ENCODE measurements at regions not wholly inside any gene's neighbourhood (a gene's known extent, or its start where the extent isn't known, plus 50 kb on each side); places are given as distances from the start of the nearest gene placed in this dataset.

GRCh38 chr3:181771120-181771519 lies 59.4 kb downstream of the SOX2 start:
- H3K9ac ChIP-seq (ENCODE audit: low read depth in 1 of 2, low read length in 2 of 2), result no peak overlapping the region
- 65% methylated on average over 3 of the region's 3 CpGs for WGBS
- H3K9me3 ChIP-seq (ENCODE audit: control insufficient read depth in 4 of 4, low read length in 3 of 4), result no peaks in the 10 kb centered on the region
- no peak for DNase-seq (ENCODE audit: low spot score)
- H3K36me3 ChIP-seq (ENCODE audit: control insufficient read depth in 4 of 4, insufficient read depth in 3 of 4, low read depth in 1 of 4, low read length in 3 of 4), result no peaks in the 10 kb centered on the region
- TF ChIP-seq NR2F2 (IDR thresholded peaks at IDR 0.05) (no peak), REST (IDR thresholded peaks at IDR 0.05) (no peak), YY1 (IDR thresholded peaks at IDR 0.05) (no peak), MAX (IDR thresholded peaks at IDR 0.05) (no peak), HNF4A (conservative IDR thresholded peaks at IDR 0.05) (no peak), SP1 (IDR thresholded peaks at IDR 0.05) (no peak), GABPA (IDR thresholded peaks at IDR 0.05 in 1 of 2, conservative IDR thresholded peaks at IDR 0.05 in 1 of 2) (no peak), RXRA (IDR thresholded peaks at IDR 0.05) (no peak), HNF4G (IDR thresholded peaks at IDR 0.05) (no peak), ATF3 (IDR thresholded peaks at IDR 0.05) (no peak), RAD21 (IDR thresholded peaks at IDR 0.05) (no peak)
- H3K27me3 ChIP-seq (ENCODE audit: control insufficient read depth in 4 of 4, insufficient read depth in 4 of 4, low read length in 3 of 4), result no peaks in the 10 kb centered on the region
- no peak overlapping the region for H3K4me3 ChIP-seq (ENCODE audit: low read depth in 1 of 3, low read length in 3 of 3)
- H3K27ac ChIP-seq (ENCODE audit: low read depth in 1 of 2, low read length in 2 of 2), result no peak overlapping the region
- no peaks in the 10 kb centered on the region for H3K4me1 ChIP-seq (ENCODE audit: control insufficient read depth in 4 of 4, insufficient read depth in 4 of 4, low read length in 3 of 4)

GRCh38 chr3:181772166-181772565 lies 60.4 kb downstream of the SOX2 start:
- DNase-seq (ENCODE audit: low spot score), result no peak
- WGBS, result 57% methylated on average over 2 of the region's 2 CpGs
- Histone ChIP-seq H3K9ac (ENCODE audit: low read depth in 1 of 2, low read length in 2 of 2) (no peak overlapping the region), H3K9me3 (ENCODE audit: control insufficient read depth in 4 of 4, low read length in 3 of 4) (no peaks in the 10 kb centered on the region), H3K27me3 (ENCODE audit: control insufficient read depth in 4 of 4, insufficient read depth in 4 of 4, low read length in 3 of 4) (no peaks in the 10 kb centered on the region), H3K36me3 (ENCODE audit: control insufficient read depth in 4 of 4, insufficient read depth in 3 of 4, low read depth in 1 of 4, low read length in 3 of 4) (no peaks in the 10 kb centered on the region), H3K4me1 (ENCODE audit: control insufficient read depth in 4 of 4, insufficient read depth in 4 of 4, low read length in 3 of 4) (no peaks in the 10 kb centered on the region), H3K4me3 (ENCODE audit: low read depth in 1 of 3, low read length in 3 of 3) (no peak overlapping the region), H3K27ac (ENCODE audit: low read depth in 1 of 2, low read length in 2 of 2) (no peak overlapping the region)
- no peak for TF ChIP-seq CTCF (IDR thresholded peaks at IDR 0.05; ENCODE audit: low read depth, low read length, missing input control)
- no peak for TF ChIP-seq FOXA1 (IDR thresholded peaks at IDR 0.05)
- no peak for TF ChIP-seq MAX (IDR thresholded peaks at IDR 0.05)

GRCh38 chr3:181773921-181774320 lies 62.2 kb downstream of the SOX2 start:
- no peaks in the 10 kb centered on the region for H3K27me3 ChIP-seq (ENCODE audit: control insufficient read depth in 4 of 4, insufficient read depth in 4 of 4, low read length in 3 of 4)
- H3K4me1 ChIP-seq (ENCODE audit: control insufficient read depth in 4 of 4, insufficient read depth in 4 of 4, low read length in 3 of 4), result no peaks in the 10 kb centered on the region
- H3K36me3 ChIP-seq (ENCODE audit: control insufficient read depth in 4 of 4, insufficient read depth in 3 of 4, low read depth in 1 of 4, low read length in 3 of 4), result no peaks in the 10 kb centered on the region
- no peak for DNase-seq (ENCODE audit: low spot score)
- WGBS, result 85% methylated on average over 4 of the region's 4 CpGs
- no peak overlapping the region for H3K4me3 ChIP-seq (ENCODE audit: low read depth in 1 of 3, low read length in 3 of 3)
- H3K9ac ChIP-seq (ENCODE audit: low read depth in 1 of 2, low read length in 2 of 2), result no peak overlapping the region
- H3K27ac ChIP-seq (ENCODE audit: low read depth in 1 of 2, low read length in 2 of 2), result no peak overlapping the region
- no peaks in the 10 kb centered on the region for H3K9me3 ChIP-seq (ENCODE audit: control insufficient read depth in 4 of 4, low read length in 3 of 4)
- TF ChIP-seq SP1 (IDR thresholded peaks at IDR 0.05) (no peak), EGR1 (IDR thresholded peaks at IDR 0.05; ENCODE audit: low read depth in 2 of 2) (no peak), FOXA2 (IDR thresholded peaks at IDR 0.05) (no peak), GABPA (IDR thresholded peaks at IDR 0.05 in 1 of 2, conservative IDR thresholded peaks at IDR 0.05 in 1 of 2) (no peak), MAX (IDR thresholded peaks at IDR 0.05) (no peak), REST (IDR thresholded peaks at IDR 0.05) (no peak), YY1 (IDR thresholded peaks at IDR 0.05) (no peak), FOXA1 (IDR thresholded peaks at IDR 0.05) (no peak), ATF3 (IDR thresholded peaks at IDR 0.05) (no peak), NR2F2 (IDR thresholded peaks at IDR 0.05) (no peak), HNF4G (IDR thresholded peaks at IDR 0.05) (no peak), TAF1 (conservative IDR thresholded peaks at IDR 0.05) (no peak), HNF4A (conservative IDR thresholded peaks at IDR 0.05) (no peak), RAD21 (IDR thresholded peaks at IDR 0.05) (no peak), JUND (IDR thresholded peaks at IDR 0.05) (no peak)
